ENCODE measurements at regions not wholly inside any gene's neighbourhood (a gene's known extent, or its start where the extent isn't known, plus 50 kb on each side); places are given as distances from the start of the nearest gene placed in this dataset.
A peak's percentile ranks its signal among the peaks of the same experiment; 100 is the strongest.
"Not testable (repeated sequence)": the region's sequence is repeated elsewhere in the genome, so short reads cannot be mapped to it uniquely, and the experiment has no call there.

DNA sequence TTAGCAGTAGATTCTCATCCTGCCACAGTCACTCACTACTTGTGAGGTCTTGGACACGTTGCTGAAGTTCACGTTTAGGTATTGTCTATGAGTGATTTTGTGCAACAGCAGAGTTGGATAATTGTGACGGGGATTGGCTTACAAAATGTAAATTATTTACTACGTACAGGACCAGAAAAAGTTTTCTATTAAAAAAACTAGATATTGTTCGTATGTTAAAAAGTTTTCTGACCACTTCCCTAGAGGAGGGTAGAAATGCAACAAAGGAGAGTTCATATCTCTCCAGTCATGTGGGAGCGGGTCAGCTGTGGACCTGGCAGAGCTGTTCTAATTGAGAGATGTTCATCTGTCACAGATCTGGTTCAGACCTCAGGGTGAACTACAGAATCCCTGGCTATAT is 976.1 kb upstream of the NUDT12 start:
- DNase-seq: no peak

DNA sequence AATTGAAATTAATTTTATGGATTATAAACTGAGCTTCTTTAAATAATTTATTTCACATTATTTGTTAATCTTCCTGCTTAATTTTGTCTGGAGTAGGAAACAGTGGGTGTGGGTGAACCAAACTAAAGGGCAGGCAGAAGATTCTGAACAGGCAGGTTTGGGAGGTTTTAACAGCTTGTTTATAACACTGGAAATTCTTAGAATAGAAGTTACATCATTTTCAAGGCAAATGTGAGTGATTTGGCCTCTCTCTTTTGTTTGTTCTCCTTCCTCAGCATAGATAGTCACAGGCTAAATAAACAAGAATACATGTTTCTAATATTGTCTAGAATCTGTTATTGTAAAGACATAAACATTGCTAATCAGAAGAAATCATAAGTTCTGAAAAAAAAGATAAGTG is 970.9 kb upstream of the NUDT12 start:
- DNase-seq: no peak

GRCh38 chr5:104526866-104527265 is 964.3 kb upstream of the NUDT12 start:
- no peak for DNase-seq

DNA sequence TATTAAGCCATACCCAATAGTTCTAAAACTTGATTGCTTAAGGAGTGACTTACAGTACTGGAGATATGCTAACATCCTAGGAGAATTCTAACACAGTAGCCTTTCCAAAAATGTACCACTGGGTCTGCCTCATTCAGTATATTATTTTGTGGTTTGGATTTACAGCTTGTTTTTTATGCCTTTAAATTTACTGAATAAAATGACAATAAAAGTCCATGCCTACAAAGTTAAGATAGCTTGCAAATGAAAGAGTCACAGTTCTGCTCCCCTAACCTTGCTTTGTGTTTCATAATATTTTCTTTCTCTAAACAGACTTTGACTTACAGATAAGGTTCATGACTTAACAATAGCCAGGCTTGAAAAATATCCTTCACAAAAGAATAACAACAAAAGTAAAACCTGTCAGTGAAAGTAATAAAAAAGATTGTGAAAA is 951.1 kb upstream of the NUDT12 start:
- DNase-seq: no peak

DNA sequence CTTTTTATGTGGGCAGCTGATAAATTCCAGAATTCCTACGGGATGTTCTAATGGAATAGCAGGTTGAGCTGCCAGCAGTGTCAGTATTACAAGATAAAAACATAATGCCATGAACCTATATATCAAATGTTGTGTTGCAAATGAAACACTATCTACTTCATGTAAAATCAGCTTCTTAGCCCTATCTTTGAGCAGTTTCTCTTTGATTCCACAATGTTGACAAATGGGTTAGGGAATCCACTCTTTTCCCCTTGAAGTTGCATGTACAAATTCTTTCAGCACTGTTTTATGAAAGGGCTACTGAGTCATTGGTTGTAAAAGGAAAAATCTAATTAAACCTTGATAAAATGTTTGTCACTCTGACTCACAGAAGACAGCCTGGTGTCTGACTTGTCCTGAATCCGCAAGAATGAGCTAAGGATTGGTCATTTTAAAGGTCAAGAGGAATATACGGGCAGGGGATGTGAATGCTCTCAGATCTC is 950.6 kb upstream of the NUDT12 start:
- peak; percentile 13 for DNase-seq

DNA sequence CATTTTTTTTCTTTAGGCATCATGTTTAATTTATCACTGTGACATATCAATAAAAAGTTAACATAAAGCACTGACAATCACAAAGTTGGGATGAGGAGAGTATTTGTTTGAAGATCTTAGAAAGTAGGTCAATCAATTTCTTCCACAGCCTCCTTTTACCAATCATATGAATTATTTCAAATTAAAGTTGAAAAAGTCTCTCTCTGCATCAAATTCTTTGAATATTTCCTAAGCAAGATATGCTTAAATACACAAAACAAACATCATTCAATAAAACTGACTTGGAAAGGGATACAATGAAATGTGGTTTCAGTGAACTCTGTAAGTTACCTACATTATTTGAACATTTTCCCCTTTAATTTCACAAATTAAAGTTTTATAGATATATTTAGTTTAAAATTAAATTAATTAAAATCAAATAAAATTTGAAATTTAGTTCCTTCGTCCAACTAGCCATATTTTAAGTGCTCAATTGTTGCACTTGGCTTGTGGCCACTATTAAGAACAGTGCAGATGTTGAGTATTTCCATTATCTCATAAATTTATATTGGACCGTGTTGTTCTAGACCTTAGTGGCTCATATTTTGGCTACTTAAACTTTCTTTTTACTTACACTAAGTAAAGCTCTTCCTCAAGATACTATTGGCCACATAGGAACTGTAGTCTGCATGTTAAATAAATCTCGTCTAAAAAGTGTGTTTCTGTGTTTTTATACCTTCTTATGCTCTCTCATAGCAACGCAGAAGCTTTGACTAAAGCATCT is 949.7 kb upstream of the NUDT12 start:
- DNase-seq: no peak

GRCh38 chr5:104498281-104498680 is 935.7 kb upstream of the NUDT12 start:
- DNase-seq: peak; percentile 2

DNA sequence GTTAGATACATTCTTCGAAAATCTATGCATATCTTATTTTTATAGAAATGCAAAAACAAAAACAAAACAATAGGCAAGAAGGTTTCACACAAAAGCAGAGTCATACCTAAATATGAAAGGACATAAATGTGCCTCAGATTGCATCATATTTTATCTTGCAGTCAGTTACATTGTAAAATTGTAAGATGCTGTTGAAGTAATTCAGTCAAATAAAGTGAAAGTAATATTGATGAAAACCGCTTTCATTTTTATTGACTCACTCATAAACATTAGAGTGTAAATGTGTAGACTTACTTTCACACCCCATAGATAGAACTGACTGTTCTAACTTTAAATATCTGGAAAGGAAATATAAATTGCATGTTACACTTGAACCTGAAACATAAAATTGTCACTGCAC is 931.5 kb upstream of the NUDT12 start:
- no peak for DNase-seq

DNA sequence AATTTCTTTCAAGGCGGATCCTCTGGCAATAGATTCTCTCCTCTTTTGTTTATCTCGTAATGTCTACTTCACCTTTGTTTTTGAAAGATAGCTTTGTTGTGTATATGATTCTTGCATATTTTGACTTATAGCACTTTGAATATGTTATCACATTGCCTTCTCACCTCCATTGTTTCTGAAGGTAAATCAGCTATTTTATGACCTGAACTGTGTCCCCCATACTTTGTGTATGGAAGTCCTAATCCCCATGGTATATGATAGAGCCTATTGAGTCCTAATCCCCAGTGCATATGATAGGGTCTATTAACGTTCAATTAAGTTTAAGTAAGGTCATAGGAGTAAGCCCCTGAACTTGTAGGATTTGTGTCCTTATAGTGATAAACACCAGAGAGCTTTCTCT is 910.2 kb upstream of the NUDT12 start:
- DNase-seq: no peak

- no peak for DNase-seq
These were observed 893.5 kb upstream of the NUDT12 start for GRCh38 chr5:104456122-104456521.

DNA sequence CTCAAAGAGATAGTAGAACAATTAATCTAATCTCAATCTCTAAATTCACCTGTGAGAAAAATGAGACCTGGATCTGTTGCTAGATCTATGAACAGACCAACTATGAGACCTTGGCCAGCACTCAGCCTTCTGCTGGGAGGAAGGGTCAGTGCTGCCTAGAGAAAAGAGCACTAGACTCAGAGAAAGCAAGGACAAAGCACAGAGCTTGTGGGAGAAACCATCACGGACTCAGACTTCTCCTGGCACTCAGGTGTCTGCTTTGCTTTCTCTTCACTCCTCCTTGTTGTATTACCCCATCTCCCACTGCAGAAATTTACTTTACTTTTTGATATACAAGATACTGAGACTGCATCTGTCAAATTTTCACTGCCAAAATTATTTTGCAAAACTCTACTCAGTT is 890.0 kb upstream of the NUDT12 start:
- DNase-seq: no peak

DNA sequence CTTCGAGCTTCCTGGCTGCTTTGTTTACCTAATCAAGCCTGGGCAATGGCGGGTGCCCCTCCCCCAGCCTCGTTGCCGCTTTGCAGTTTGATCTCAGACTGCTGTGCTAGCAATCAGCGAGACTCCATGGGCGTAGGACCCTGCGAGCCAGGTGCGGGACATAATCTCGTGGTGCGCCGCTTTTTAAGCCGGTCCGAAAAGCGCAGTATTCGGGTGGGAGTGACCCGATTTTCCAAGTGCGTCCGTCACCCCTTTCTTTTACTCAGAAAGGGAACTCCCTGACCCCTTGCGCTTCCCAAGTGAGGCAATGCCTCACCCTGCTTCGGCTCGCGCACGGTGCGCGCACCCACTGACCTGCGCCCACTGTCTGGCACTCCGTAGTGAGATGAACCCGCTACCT is 889.3 kb upstream of the NUDT12 start:
- not testable (repeated sequence) for DNase-seq

GRCh38 chr5:104444656-104445055 is 882.1 kb upstream of the NUDT12 start:
- no peak for DNase-seq

GRCh38 chr5:104443706-104444105 is 881.1 kb upstream of the NUDT12 start:
- DNase-seq: no peak

DNA sequence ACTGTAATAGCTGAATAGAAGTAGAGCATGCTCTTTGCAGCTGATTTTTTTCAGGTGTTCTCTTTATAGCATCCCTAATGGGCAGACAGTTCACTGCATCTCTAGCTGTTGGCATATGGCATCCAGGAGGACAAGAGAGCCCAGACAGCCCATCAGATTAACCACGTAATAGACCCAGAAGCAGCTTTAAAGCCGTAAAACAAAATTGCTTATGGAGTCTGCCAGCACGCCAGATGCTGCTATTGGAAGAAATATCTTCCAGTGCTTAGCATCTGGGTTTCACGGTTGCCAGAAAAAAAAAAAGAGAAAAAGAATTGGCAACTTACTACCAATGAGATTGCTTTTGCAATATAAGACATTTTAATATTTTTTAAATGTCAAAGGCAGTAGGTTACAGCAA is 869.4 kb upstream of the NUDT12 start:
- no peak for DNase-seq

GRCh38 chr5:104431002-104431620 is 868.5 kb upstream of the NUDT12 start:
- peak; percentile 83 for DNase-seq

DNA sequence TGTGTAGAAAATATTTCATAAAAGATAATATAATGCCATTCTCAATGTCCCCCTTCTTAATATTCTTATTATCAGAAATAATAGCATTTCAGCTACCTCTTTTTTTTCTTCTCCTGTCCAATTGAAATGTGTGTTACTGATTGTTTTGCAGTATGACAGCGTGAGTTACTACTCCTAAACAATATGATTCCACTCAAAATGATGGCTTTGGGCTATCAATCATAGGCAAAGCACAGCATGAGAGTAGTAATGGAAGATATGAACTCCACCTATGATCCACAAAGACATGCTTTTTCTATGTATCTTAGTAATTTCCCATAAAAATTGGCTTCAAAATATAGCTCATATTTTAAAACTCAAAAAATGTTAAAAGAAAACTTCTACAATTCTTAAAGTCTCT is 867.3 kb upstream of the NUDT12 start:
- no peak for DNase-seq

- peak; percentile 52 for DNase-seq
These were observed 858.8 kb upstream of the NUDT12 start for GRCh38 chr5:104421431-104421830.

DNA sequence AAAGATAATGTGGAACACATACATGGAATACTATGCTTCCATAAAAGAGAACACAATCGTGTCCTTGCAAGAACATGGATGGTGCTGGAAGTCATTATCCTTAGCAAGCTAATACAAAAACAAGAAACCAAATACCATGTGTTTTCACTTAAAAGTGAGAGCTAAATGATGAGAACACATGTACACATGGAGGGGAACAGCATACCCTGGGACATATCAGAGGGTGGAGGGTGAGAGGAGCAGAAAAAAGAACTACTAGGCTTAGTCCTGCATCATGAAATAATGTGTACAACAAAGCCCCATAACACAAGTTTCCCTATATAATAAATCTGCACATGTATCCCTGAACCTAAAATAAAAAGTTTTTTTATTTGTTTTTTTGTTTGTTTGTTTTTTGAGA is 855.5 kb upstream of the NUDT12 start:
- no peak for DNase-seq

DNA sequence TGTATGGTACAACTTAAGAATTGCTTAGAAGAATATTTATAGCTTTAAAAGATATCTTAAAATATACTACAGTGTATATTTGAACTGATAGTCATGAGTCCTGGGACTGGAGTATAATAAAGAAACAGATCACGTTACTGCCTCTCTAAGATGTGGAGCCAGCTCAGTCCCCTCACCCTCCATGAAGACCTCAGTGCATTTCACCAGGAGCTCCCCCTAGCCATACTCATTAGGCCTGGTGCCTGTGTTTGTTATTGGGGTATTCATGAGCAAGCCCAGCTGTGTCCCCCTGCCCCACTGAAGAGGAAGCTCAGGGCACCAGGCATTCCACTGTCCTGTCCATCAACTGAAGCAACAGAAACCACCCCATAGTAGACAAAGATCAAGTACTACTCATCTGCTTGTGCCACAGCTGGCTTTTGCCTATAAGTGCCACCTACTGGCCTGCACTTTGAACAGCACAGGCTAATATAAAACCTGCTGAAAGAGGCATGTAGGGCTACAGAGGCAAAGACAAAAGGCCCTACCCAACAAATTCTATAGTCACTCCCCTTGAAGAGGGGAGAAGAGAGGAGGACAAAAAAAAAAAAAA is 850.2 kb upstream of the NUDT12 start:
- peak; percentile 15 for DNase-seq

DNA sequence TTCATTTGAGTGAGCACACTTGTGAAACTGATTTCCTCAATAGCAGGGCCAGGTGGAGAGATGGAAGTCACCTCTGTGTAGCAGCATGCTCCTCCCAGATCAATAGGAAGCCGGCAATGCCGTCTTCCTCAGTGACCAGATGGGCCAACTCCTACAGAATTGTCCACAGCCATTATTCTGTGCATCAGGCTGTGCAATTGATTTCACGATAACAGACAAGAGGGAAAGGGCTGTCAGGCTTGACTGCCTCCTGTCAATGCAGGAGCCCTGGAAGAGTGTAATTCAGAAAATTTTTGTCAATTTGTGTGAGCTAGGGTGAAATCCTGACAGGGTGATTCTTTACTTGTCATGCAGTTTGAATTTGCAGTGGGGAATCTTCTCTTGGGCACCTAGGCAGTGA is 838.4 kb upstream of the NUDT12 start:
- no peak for DNase-seq

DNA sequence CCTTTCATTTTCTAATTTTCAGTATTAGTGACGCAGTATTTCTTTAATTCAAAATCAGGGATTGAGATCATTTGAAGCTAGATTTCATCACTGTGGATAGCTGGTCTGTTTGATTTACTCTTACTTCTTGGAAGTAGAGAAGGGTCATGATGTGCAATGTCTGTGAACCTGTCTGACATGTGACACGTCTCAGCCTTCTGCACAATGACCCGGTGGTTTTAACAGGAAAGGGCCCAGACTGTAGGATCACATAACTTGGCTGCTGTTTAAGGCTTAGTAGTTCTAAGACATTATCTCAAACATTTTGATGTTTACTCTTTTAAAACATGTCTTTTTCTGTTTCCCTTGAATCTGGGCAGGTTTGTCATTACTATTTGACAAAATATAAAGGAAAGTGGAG is 823.3 kb upstream of the NUDT12 start:
- no peak for DNase-seq

GRCh38 chr5:104375345-104375744 is 812.8 kb upstream of the NUDT12 start:
- no peak for DNase-seq

GRCh38 chr5:104372796-104373195 is 810.2 kb upstream of the NUDT12 start:
- DNase-seq: no peak
